Tibial nerve (tissue), 3 donors: ENCODE measurements at regions not wholly inside any gene's neighbourhood (a gene's known extent, or its start where the extent isn't known, plus 50 kb on each side); places are given as distances from the start of the nearest gene placed in this dataset.

Experiments used
- CTCF ChIP-seq, 5 experiments: fragments of 200-600 bp in 3 of 5; fragments of 450-650 bp in 2 of 5; sonication (generic) in 3 of 5; IDR thresholded peaks; one replicate each; pipeline ENCODE4 v1.5.1; 2016 to 2019; ENCODE audit warnings: antibody characterized with exemption in 5 of 5, mild to moderate bottlenecking in 3 of 5, moderate library complexity in 2 of 5
- POLR2A ChIP-seq, 2 donors: fragments of 450-650 bp; IDR thresholded peaks; one replicate each; pipeline ENCODE4 v1.6.1; 2017; ENCODE audit warnings: antibody characterized with exemption in 2 of 2, mild to moderate bottlenecking in 2 of 2, moderate library complexity in 2 of 2

DNA sequence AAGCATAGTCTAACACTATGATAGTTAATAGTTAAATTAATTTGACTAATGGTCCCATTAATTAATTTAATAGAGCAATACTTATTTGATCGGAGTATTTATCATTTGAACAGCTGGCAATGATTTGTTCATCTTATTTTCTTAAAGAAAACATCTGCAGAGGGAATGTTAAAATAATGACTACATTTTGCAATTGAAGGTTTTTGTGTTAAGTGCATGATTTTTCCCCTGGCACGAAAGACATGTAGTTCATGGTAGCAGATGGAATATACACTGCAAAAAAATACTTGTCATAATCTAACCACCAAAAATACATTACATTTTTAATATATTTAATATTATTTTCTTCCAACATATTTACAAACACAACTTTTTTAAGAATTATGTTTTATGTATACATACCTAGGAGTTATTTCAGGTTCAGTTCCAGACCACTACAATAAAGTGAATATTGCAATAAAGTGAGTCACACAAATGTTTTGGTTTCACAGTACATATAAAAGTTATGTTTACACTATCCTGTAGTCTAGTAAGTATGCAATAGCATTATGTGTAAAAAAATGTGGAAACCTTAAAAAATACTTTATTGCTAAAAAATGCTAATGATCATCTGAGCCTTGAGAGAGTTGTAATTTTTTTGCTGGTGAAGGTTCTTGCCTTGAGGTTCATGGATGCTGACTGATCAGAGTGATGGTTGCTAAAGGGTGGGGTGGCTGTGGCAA is 292.6 kb upstream of the DAB2 start:
- no peak for TF ChIP-seq POLR2A (IDR thresholded peaks at IDR 0.05)
- TF ChIP-seq CTCF (IDR thresholded peaks at IDR 0.05) = no peak
